ENCODE measurements at regions not wholly inside any gene's neighbourhood (a gene's known extent, or its start where the extent isn't known, plus 50 kb on each side); places are given as distances from the start of the nearest gene placed in this dataset.

DNA sequence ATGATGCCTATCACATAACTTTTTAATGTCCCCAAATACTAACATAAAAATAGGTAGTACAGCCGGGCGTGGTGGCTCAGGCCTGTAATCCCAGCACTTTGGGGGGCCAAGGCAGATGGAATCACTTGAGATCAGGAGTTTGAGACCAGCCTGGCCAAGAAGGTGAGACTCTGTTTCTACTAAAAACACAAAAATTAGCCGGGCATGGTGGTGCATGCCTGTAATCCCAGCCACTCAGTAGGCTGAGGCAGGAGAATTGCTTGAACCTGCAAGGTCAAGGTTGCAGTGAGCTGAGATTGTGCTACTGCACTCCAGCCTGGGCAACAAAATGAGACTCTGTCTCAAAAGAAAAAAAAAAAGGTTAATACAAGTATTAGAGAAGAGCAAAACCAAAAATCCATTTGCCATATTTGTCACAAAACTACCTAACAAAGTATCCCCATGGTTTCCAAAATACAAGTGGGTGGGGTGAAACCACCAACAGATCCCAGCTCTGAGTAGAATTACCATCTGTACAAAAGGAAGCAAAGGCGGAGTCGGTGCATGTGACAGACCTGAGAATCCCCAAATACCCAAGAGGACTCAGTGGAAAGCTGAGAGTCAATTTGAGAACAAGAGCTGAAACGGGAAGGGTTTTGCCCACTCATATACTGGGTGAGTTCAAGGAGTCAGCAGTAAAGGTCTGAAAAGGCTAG, 113.2 kb downstream of the TOMM20 start:
- intact Hi-C loops (cut with DNase I) = no loop called here
- DNase-seq = peak in 3 of 42 donors; percentile 1 to 11 (median 6)

DNA sequence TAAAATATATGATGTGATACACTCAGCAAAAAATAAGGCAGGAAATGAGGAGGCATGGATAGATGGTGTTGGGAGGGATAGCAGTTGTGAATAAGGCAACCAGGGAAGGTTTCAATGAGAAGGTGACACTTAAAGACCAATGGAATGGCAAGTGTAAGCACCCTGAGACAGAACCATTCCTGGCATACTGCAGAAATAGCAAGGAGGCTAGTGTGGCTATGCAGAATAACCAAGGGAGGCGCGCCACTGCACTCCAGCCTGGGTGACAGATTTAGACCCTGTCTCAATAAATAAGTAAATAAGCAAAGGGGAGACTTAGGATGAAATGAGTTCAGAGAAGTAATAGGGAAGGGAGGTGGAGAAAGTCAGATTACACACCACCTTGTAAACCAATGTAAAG, 113.9 kb downstream of the TOMM20 start:
- no peak for DNase-seq
- intact Hi-C loops (cut with DNase I) = no loop called here

DNA sequence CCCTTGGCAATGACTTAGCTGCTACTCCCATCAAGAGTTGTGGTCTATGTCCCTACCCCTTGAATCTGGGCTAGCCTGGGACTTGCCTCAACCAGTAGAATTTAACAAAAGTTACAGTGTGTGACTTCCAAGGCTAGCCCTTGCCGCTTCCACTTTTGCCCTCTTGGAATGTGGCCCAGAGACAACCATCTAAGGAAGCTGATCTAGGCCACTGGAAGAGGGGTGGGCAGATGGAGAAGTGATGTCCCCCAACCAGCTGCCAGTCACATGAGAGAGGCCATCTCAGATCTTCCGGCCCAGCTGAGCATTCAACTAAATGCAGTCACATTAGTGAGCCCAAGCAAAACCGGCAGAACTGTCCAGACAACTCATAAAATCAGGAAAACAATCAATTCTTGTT, 115.1 kb downstream of the TOMM20 start:
- intact Hi-C loops (cut with DNase I) = no loop called here

DNA sequence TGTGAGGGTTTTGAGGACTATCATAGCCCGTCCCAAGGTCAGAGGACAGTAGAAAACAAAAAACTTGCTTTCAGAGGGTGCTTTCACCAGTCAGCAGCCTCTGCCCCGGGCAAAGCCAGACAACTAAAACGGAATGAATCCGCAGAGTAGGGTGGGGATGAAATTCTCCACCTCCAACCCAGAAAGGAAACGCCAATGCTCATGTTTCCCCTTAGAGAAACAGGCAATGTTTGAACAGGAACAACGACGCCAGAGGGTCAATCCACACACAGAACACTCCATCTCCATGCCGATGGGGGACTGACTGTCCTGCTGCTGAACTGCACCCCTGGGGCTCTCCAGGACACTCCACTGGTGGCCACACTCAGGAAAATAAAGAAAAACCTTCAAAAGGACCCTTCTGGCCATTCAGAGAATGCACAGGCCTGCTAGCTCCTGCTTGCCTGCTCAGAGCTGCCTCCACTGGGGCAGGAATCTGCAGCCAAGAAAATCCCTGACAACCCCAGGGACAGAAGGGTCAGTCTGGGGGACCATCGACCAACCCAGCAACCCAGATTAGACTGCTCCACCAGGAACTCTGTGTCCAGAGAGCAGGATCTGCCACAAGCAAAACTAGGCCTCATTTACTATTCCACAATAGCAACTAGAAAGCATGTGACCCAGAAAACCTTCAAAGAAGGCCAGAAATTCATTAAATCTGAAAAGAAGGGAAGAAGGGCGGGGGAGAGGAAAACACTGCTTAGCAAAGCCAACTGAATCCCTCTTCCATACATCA, 116.0 kb downstream of the TOMM20 start:
- intact Hi-C loops (cut with DNase I) = no loop called here
- DNase-seq = peak in 10 of 42 donors; percentile 20 to 55 (median 44)

More for the DNA sequence above, 115.1 kb downstream of the TOMM20 start:
- peak in 20 of 42 donors; percentile 16 to 68 (median 38) for DNase-seq

DNA sequence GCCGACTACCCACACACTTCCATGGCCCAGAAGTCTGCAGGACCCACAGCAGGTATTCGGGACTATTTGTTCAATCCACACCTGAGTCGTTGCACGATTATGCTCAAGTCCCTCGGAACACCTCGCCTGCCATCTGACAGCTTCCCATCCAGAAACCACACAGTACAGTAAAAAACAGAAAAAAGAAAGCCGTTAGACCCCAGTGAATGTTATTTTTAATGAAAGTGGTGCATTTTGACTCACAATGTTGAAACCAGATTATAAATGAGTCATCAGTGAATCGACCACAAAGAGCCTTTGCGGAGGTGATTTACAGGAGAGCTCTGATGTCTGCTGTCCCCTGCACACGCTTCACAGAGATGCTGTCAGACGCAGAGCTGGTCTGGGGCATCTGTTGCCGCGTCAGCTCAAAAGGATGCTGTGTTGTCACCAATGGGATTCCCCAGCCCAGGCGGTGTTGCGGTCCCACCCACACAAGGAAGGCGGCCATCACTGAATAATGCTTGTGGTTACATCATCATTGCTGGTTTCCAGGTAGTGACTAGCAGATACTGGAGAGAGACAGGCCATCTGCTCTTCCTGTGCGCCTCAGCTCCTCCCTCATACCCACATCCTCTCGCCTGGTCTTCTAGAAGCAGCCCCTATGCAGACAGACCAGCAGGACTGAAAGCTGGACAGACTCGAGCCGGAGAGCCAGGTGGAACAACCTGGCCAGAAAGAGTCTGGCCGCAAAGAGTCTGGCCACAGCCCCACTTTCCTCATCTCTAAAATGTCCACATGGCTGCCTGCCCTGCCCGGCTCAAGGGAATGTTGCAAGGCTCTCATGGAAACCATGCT, 116.8 kb downstream of the TOMM20 start:
- intact Hi-C loops (cut with DNase I) = no loop called here

DNA sequence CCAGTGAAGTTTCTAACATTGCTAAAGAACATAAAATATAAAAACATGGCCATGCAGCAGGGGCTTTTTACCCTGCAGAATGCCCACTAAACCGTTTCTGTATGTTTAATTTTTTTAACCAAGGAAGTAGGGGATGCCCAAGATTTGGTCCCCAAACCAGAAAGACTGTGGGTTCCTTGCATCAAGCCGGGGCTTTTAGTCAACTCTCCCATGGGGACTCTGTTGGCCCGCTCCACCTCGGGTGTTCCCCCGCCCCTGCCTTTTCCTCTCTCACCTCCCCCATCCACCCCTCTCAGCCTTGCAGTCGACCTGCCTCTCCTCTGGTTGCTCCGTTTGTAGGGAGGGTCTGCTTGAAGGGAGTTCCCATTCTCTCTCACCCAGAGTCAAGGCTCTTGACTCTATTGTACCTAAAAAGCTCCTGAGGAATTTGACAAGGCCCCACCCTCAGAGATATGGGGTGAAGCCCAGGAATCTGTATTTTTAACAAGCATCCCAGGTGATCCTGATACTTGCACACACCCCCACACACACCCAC, 117.5 kb downstream of the TOMM20 start:
- intact Hi-C loops (cut with DNase I) = no loop called here
- peak in 1 of 42 donors; percentile 2 for DNase-seq

More for the DNA sequence above, 116.8 kb downstream of the TOMM20 start:
- DNase-seq = peak in 12 of 42 donors; percentile 19 to 71 (median 36)

DNA sequence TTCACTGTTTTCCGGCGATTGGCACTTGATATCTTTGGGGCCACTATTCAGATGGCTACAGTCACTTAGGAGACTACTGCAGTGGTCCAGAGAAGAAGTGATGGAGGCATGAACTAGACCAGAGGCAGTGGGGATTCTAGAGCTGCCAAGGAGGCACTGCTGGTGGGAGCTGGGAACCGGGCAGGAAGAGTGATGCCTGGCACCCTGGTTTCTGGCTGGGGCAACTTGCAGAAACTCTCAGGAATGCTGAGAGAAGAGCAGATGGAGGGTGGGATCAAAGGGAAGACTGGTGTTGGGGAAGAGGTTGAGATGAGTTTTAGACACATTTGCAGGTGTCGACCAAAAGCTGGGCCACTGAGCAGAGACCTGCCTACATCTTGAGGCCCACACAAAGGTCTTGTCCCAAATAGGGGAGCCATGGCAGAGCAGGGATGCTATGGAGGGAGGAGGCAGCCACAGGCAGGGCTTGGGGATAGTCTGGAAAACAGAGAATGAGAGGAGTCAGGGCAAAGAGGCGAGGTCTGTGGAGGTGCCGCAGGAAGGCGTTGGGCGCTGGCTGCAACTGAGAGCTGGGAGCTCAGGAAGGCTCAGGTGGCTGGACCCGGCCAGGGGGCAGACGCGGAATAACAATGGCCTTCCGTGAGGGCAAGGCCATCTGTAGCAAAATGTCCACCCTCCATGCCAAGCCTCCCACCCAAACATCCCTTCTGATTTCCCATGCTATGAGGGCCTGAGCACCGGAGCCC, 118.9 kb downstream of the TOMM20 start:
- intact Hi-C loops (cut with DNase I) = no loop called here
- peak in 2 of 42 donors; percentile 22 to 23 for DNase-seq

DNA sequence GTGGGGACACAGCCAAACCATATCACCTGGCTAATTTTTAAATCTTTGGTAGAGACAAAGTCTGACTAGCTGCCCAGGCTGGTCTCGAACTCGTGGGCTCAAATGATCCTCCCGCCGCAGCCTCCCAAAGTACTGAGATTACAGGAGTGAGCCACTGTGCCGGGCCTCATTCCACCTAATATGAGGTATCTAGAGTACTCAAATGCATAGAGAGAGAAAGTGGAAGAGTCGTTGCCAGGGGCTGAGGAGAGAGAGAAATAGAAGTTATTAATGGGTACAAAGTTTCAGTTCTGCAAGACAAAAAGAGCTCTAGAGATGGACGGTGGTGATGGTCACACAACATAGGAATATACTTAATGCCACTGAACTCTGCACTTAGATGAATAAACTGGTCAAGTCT, 119.6 kb downstream of the TOMM20 start:
- intact Hi-C loops (cut with DNase I) = no loop called here
- peak in 2 of 42 donors; percentile 23 to 29 for DNase-seq

DNA sequence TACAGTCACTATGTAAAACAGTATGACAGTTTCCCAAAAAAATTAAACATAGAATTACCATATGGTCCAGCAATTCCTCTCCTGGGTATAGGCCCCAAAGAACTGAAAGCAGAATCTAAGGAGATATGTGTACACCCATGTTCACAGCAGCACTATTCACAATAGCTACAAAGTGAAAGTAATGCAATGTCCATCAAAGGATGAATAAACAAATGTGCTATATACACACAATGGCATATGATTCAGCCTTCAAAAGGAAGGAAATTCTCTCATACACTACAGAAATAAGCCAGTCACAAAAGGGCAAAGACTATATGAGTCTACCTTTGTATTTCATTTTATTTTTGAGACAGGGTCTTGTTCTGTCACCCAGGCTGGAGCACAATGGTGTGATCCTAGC, 120.4 kb downstream of the TOMM20 start:
- intact Hi-C loops (cut with DNase I) = no loop called here
- DNase-seq = no peak

DNA sequence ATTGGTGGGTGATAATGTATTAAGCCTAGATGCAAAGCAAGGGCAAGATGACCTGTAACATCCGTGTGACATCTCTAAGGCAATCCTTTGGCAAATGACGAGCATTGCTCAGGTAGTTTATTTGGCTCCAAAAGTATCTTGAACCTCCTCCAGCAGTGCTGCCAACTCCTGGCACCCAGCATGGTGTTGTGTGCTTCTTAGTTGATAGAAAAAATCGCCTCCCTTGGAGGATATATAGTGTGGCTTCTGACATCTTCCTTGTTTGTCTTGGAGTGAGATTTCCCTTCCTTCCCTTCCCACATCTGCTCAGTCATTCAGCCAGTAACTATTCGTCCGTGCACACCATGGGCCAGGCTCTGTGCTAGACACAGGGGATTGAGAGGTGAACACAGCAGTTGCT, 121.8 kb downstream of the TOMM20 start:
- intact Hi-C loops (cut with DNase I) = no loop called here
- DNase-seq = peak in 1 of 42 donors; percentile 26

DNA sequence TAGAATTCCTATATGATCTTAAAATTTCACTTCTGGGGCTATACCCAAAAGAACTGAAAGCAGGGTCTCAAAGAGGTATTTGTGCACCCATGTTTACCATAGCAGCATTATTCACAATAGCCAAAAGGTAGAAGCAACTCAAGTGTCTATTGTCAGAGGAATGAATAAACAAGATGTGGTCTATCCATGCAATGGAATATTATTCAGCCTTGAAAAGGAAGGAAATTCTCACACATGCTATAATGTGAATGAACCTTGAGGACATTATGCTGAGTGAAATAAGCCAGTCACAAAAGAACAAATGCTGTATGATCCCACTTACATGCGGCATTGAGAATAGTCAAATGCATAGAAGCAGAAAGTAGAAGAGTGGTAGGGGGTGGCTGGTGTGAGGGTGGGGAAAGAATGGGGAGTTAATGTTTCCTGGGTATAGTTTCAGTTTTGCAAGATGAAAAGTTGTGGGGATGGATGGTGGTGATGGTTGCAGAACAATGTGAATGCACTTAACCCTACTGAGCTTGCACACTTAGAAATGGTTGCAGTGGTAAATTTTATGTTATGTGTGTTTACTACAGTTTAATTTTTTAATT, 122.4 kb downstream of the TOMM20 start:
- intact Hi-C loops (cut with DNase I) = no loop called here

DNA sequence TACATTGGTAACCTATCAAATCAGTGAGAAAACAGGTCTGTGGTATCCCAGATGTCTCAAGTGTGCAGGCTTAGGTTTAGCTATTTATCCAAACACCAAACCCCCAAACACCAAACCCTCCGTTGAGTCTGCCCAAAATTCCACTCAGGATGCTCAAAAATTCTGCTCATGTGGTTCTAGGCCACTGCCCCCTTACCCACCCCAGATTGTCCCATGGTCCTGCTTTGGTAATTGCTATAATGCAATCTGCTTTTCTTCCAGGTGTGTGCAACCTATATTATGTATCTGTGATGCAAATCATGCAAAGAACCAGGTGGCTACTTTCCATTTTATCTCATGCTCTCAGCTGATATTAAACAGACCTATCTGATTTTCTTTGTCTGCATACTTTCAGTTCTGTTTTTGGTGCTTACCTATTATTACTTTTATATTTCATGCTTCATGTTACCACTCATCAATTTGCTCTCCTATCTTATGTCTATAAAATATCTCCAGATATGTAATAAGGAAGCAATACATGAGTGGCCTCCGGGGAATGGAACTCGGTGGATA, 123.7 kb downstream of the TOMM20 start:
- peak in 1 of 42 donors; percentile 1 for DNase-seq
- intact Hi-C loops (cut with DNase I) = no loop called here

More for the DNA sequence above, 122.4 kb downstream of the TOMM20 start:
- no peak for DNase-seq

DNA sequence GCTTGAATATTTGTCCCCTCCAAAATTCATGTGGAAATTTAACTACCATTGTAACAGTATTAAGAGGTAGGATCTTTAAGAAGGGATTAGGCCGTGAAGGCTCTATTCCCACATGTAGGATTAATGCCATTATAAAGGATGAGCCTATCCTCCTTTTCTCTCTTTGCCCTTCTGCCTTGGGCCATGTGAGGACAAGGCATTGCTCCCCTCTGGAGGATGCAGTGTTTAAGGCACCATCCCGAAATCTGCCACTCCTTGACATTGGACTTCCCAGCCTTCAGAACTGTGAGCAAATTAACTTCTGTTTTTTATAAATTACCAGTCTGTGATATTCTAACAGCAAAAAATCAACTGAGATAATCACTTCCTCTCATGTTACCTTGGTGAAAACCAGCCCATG, 124.4 kb downstream of the TOMM20 start:
- intact Hi-C loops (cut with DNase I) = no loop called here

DNA sequence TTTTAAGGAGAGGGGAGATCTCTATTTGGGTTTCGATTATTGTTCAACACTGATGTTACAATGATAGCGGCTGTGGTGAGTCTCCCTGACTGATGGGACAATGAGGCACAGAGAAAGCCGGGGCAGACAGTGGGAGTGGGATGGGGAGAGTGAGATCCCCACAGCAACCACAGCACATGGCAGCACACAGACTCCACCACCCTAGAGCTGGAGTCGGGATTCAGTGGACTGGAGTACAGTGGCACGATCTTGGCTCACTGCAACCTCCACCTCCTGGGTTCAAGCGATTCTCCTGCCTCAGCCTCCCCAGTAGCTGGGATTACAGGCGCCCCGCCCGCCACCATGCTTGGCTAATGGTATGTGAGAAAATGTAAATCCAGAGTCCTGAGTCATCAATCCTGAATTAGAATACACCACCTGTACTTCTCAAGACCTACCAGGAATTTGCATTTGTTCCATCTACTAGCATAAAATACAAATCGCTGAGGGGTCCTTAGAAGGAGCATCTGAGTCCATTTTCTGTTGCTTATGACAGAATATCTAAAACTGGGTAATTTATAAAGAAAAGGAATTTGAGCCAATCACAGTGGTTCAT, 125.8 kb downstream of the TOMM20 start:
- DNase-seq = no peak
- intact Hi-C loops (cut with DNase I) = no loop called here

More for the DNA sequence above, 124.4 kb downstream of the TOMM20 start:
- DNase-seq = no peak

DNA sequence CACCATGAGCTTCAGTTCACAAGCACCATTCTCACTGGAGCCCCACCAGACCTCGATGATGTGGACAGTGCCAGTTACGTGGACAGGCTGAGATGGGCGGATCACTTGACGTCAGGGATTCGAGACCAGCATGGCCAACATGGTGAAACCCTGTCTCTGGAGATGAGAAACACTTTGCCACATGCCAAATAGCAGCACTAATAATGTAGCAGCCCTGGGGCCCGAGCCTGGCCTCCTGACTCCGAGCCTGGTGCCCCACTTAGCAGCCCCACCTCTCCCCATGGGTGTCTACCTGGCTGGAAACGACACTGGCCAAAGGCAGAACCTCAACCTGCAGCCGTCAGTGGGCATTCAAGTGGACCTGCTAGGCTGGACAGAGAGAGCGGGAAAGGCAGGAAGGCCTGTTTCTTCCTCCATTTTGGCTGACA, 129.1 kb downstream of the TOMM20 start:
- intact Hi-C loops (cut with DNase I) = no loop called here
- DNase-seq = peak in 1 of 42 donors; percentile 21

DNA sequence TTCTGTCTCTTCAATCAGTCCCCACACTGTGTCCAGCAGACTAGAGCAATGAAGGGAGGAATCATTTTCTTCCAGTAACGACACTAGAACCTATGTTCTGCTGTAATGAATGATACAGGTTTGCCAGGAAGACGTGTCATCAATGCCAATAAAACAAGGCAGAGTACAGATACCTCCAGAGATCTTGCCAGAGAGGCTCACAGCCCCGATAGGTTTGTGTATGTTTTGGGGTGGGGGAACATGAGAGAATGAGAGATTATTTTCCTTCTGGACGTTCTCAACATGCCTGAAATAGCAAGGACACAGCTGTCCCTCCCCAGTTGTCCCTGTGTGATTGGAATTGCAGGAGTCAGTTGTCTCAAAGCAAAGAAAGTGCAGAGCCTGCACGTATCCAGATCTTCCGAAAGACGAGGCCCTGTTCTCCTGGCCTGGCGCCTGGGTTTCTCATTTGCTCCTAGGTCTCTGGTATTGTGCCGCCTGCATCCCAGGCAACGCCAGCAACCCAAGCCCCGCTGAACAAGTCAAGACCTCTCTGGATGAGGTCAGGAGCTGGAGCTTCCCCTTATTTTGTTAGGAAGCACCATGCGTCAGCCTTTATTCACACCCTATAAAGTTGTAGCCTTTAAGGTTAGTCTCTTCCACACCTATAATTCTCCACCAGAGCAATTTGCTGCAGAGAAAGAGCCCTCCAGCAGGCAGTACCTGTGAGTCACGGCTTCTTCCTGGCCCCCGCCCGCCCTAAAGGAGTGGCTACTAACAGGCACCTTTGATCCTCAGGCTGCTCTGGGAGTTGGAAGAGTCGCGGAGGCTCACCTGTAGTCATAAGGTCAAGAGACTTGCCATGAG, 130.5 kb downstream of the TOMM20 start:
- DNase-seq = peak in 6 of 42 donors; percentile 28 to 46 (median 38)
- intact Hi-C loops (cut with DNase I) = no loop called here
